Osteoblast (primary cell): ENCODE measurements at regions not wholly inside any gene's neighbourhood (a gene's known extent, or its start where the extent isn't known, plus 50 kb on each side); places are given as distances from the start of the nearest gene placed in this dataset.

ENCODE experiments used
- DNase-seq: peaks from one replicate; pipeline ENCODE4 v3.0.0; 2011; ENCODE audit warnings: low spot score, mixed read lengths; ENCODE audit not compliant: insufficient read length; ENCODE audit errors: missing footprints
- H2AFZ ChIP-seq: 2 replicates; pipeline ENCODE4 v1.6.0; 2011; ENCODE audit warnings: mild to moderate bottlenecking, low read length
- H3K27ac ChIP-seq: 2 replicates; pipeline ENCODE4 v1.5.1; 2011; ENCODE audit warnings: mild to moderate bottlenecking, low read depth, low read length, moderate library complexity
- H3K27me3 ChIP-seq: 2 replicates; pipeline ENCODE4 v1.6.0; 2012; ENCODE audit warnings: mild to moderate bottlenecking, control low read depth, inconsistent platforms, low read length, moderate library complexity; ENCODE audit not compliant: insufficient read depth
- H3K36me3 ChIP-seq: 2 replicates; pipeline ENCODE4 v1.5.1; 2011; ENCODE audit warnings: mild to moderate bottlenecking, low read length, control low read depth, moderate library complexity; ENCODE audit not compliant: insufficient read depth
- H3K4me1 ChIP-seq: 2 replicates; pipeline ENCODE4 v1.5.1; 2011; ENCODE audit warnings: mild to moderate bottlenecking, low read length, control low read depth, moderate library complexity; ENCODE audit not compliant: insufficient read depth
- H3K4me2 ChIP-seq: 2 replicates; pipeline ENCODE4 v1.6.0; 2011; ENCODE audit warnings: mild to moderate bottlenecking, low read length; ENCODE audit not compliant: insufficient read depth
- H3K4me3 ChIP-seq: fragments of 200-600 bp; sonication (generic); 3 replicates; pipeline ENCODE4 v1.5.1; 2012; ENCODE audit warnings: mild to moderate bottlenecking, low read length, inconsistent platforms; ENCODE audit not compliant: insufficient read depth
- H3K79me2 ChIP-seq: 2 replicates; pipeline ENCODE4 v1.6.0; 2012; ENCODE audit warnings: mild to moderate bottlenecking, low read length, control low read depth, inconsistent platforms; ENCODE audit not compliant: insufficient read depth
- H3K9me3 ChIP-seq: 2 replicates; pipeline ENCODE4 v1.5.1; 2011; ENCODE audit warnings: low read depth, low read length, control low read depth
- H4K20me1 ChIP-seq: 2 replicates; pipeline ENCODE4 v1.6.0; 2012; ENCODE audit warnings: mild to moderate bottlenecking, low read length, control low read depth; ENCODE audit not compliant: insufficient read depth
- CTCF ChIP-seq: IDR thresholded peaks from 2 replicates; pipeline ENCODE4 v1.5.1; 2011; ENCODE audit warnings: mild to moderate bottlenecking, low read depth, low read length, moderate library complexity; ENCODE audit errors: extremely low read depth

- Histone ChIP-seq H3K36me3 (no peaks in the 10 kb centered on the region), H3K27me3 (no peaks in the 10 kb centered on the region), H2AFZ (no peak overlapping the region), H3K27ac (no peak overlapping the region), H3K9me3 (no peaks in the 10 kb centered on the region), H3K4me1 (peaks cover 16% of the 10 kb centered on the region), H4K20me1 (no peaks in the 10 kb centered on the region), H3K79me2 (no peaks in the 10 kb centered on the region), H3K4me3 (no peak overlapping the region), H3K4me2 (no peak overlapping the region)
- no peak for DNase-seq
- no peak for TF ChIP-seq CTCF
These were observed 97.1 kb upstream of the ZC3H12C start for GRCh38 chr11:109996060-109996459.

GRCh38 chr11:109998921-109999320, 94.3 kb upstream of the ZC3H12C start:
- Histone ChIP-seq H3K4me2 (no peak overlapping the region), H3K4me1 (peaks cover 18% of the 10 kb centered on the region), H4K20me1 (no peaks in the 10 kb centered on the region), H3K27ac (peak overlapping the region; percentile 91), H3K79me2 (no peaks in the 10 kb centered on the region), H3K36me3 (no peaks in the 10 kb centered on the region), H3K9me3 (no peaks in the 10 kb centered on the region), H3K4me3 (no peak overlapping the region), H3K27me3 (no peaks in the 10 kb centered on the region), H2AFZ (no peak overlapping the region)
- no peak for TF ChIP-seq CTCF
- no peak for DNase-seq

- H3K27me3 ChIP-seq, result no peaks in the 10 kb centered on the region
- peak overlapping the region; percentile 91 for H3K27ac ChIP-seq
- H3K4me2 ChIP-seq, result peak overlapping the region; percentile 15
- H3K4me3 ChIP-seq, result no peak overlapping the region
- TF ChIP-seq CTCF, result no peak
- no peak overlapping the region for H2AFZ ChIP-seq
- no peaks in the 10 kb centered on the region for H3K79me2 ChIP-seq
- H3K36me3 ChIP-seq, result no peaks in the 10 kb centered on the region
- peak; percentile 92 for DNase-seq
- H3K4me1 ChIP-seq, result peaks cover 18% of the 10 kb centered on the region
- no peaks in the 10 kb centered on the region for H4K20me1 ChIP-seq
- no peaks in the 10 kb centered on the region for H3K9me3 ChIP-seq
These were observed 93.1 kb upstream of the ZC3H12C start for GRCh38 chr11:110000031-110000502.

GRCh38 chr11:110000850-110001249, 92.3 kb upstream of the ZC3H12C start:
- no peak overlapping the region for H3K4me3 ChIP-seq
- H3K27ac ChIP-seq, result peak overlapping the region; percentile 91
- peak; percentile 32 for DNase-seq
- H3K4me2 ChIP-seq, result peak overlapping the region; percentile 15
- H3K9me3 ChIP-seq, result no peaks in the 10 kb centered on the region
- no peaks in the 10 kb centered on the region for H3K27me3 ChIP-seq
- H2AFZ ChIP-seq, result peak overlapping the region; percentile 32
- H3K36me3 ChIP-seq, result no peaks in the 10 kb centered on the region
- peaks cover 18% of the 10 kb centered on the region for H3K4me1 ChIP-seq
- no peaks in the 10 kb centered on the region for H3K79me2 ChIP-seq
- TF ChIP-seq CTCF, result no peak
- no peaks in the 10 kb centered on the region for H4K20me1 ChIP-seq
